WTC11 (cell line): ENCODE measurements at regions not wholly inside any gene's neighbourhood (a gene's known extent, or its start where the extent isn't known, plus 50 kb on each side); places are given as distances from the start of the nearest gene placed in this dataset.
"Not testable (repeated sequence)": the region's sequence is repeated elsewhere in the genome, so short reads cannot be mapped to it uniquely, and the experiment has no call there.

Source experiments
- ATAC-seq: fragments of 200-7000 bp; cut with Tn5 transposase; 2 replicates; pipeline ENCODE4 v1.10.0; 2021; ENCODE audit warnings: mild to moderate bottlenecking, moderate library complexity
- CTCF ChIA-PET: fragments of 300-600 bp; sonication (Branson Sonifier 250); formaldehyde crosslinking; loops from one replicate; lab custom pipeline; 2021; ENCODE audit warnings: antibody characterized with exemption; lab: Charles Lee
- POLR2A ChIA-PET: fragments of 350-600 bp; sonication (Branson Sonifier 250); formaldehyde crosslinking; loops from one replicate; lab custom pipeline; 2021; ENCODE audit warnings: antibody characterized with exemption; lab: Charles Lee
- DNase-seq: peaks from one replicate; pipeline ENCODE4 v3.0.0; 2021; ENCODE audit warnings: low spot score
- H3K27ac Mint-ChIP-seq: 2 replicates; pipeline ENCODE4 v1.8.0; 2021; ENCODE audit warnings: mixed read lengths
- H3K27me3 Mint-ChIP-seq: 2 replicates; pipeline ENCODE4 v1.8.0; 2021; ENCODE audit warnings: low read depth, mild to moderate bottlenecking, moderate library complexity, mixed read lengths
- H3K36me3 Mint-ChIP-seq: 2 replicates; pipeline ENCODE4 v1.8.0; 2021; ENCODE audit warnings: mixed read lengths
- H3K4me1 Mint-ChIP-seq: 2 replicates; pipeline ENCODE4 v1.8.0; 2022; ENCODE audit warnings: mixed read lengths
- H3K4me3 Mint-ChIP-seq: 2 replicates; pipeline ENCODE4 v1.8.0; 2021; ENCODE audit warnings: mild to moderate bottlenecking, moderate library complexity, mixed read lengths
- H3K9me3 Mint-ChIP-seq: 2 replicates; pipeline ENCODE4 v1.8.0; 2021; ENCODE audit warnings: mixed read lengths
- ATF1 ChIP-seq: sonication (generic); formaldehyde crosslinking; IDR thresholded peaks from 2 replicates; pipeline ENCODE4 v1.8.1; 2023; ENCODE audit warnings: mild to moderate bottlenecking, moderate library complexity, missing genetic modification reagents
- ATF6 ChIP-seq: sonication (generic); formaldehyde crosslinking; IDR thresholded peaks from 2 replicates; pipeline ENCODE4 v1.8.1; 2023; ENCODE audit warnings: mild to moderate bottlenecking, missing genetic modification reagents
- CREB1 ChIP-seq: sonication (generic); formaldehyde crosslinking; IDR thresholded peaks from 2 replicates; pipeline ENCODE4 v1.8.0; 2023; ENCODE audit warnings: mild to moderate bottlenecking, missing genetic modification reagents
- EMX1 ChIP-seq: fragments of 250-450 bp; sonication (Bioruptor Pico); IDR thresholded peaks from 2 replicates; pipeline ENCODE4 v1.8.0; 2021; ENCODE audit warnings: mild to moderate bottlenecking
- FOXK1 ChIP-seq: sonication (generic); formaldehyde crosslinking; IDR thresholded peaks from 2 replicates; pipeline ENCODE4 v1.8.0; 2022; ENCODE audit warnings: mild to moderate bottlenecking, moderate library complexity, missing genetic modification reagents
- GABPB1 ChIP-seq: sonication (generic); formaldehyde crosslinking; IDR thresholded peaks from 2 replicates; pipeline ENCODE4 v1.8.1; 2023; ENCODE audit warnings: mild to moderate bottlenecking, missing genetic modification reagents
- GRHL2 ChIP-seq: fragments of 250-450 bp; sonication (Bioruptor Pico); IDR thresholded peaks from 2 replicates; pipeline ENCODE4 v1.8.0; 2022; ENCODE audit warnings: mild to moderate bottlenecking, moderate library complexity; ENCODE audit not compliant: insufficient replicate concordance, severe bottlenecking
- GTF2I ChIP-seq: fragments of 250-450 bp; sonication (Bioruptor Pico); conservative IDR thresholded peaks from 2 replicates; pipeline ENCODE4 v1.4.0; 2021; ENCODE audit warnings: mild to moderate bottlenecking
- HMGA2 ChIP-seq: fragments of 250-450 bp; sonication (Bioruptor Pico); IDR thresholded peaks from 2 replicates; pipeline ENCODE4 v1.4.0; 2021; ENCODE audit warnings: mild to moderate bottlenecking, moderate library complexity
- HMGXB4 ChIP-seq: sonication (generic); formaldehyde crosslinking; IDR thresholded peaks from 2 replicates; pipeline ENCODE4 v1.8.1; 2023; ENCODE audit warnings: mild to moderate bottlenecking, moderate library complexity, missing genetic modification reagents
- JAZF1 ChIP-seq: fragments of 250-450 bp; sonication (Bioruptor Pico); IDR thresholded peaks from 2 replicates; pipeline ENCODE4 v1.9.0; 2021; ENCODE audit warnings: moderate library complexity, mild to moderate bottlenecking, inconsistent platforms
- NR2C2 ChIP-seq: sonication (generic); formaldehyde crosslinking; IDR thresholded peaks from 2 replicates; pipeline ENCODE4 v1.8.0; 2022; ENCODE audit warnings: mild to moderate bottlenecking, missing genetic modification reagents
- NR3C1 ChIP-seq: sonication (generic); formaldehyde crosslinking; conservative IDR thresholded peaks from 2 replicates; pipeline ENCODE4 v1.8.1; 2023; ENCODE audit warnings: low read depth, mild to moderate bottlenecking, missing genetic modification reagents
- PRDM15 ChIP-seq: sonication (generic); formaldehyde crosslinking; IDR thresholded peaks from 2 replicates; pipeline ENCODE4 v1.8.0; 2022; ENCODE audit warnings: missing genetic modification reagents
- SP1 ChIP-seq: sonication (generic); formaldehyde crosslinking; conservative IDR thresholded peaks from 2 replicates; pipeline ENCODE4 v1.8.1; 2022; ENCODE audit warnings: missing genetic modification reagents
- TCF7 ChIP-seq: sonication (generic); formaldehyde crosslinking; IDR thresholded peaks from 2 replicates; pipeline ENCODE4 v1.8.0; 2022; ENCODE audit warnings: mild to moderate bottlenecking, low read depth, missing genetic modification reagents, moderate library complexity
- USF1 ChIP-seq: sonication (generic); formaldehyde crosslinking; IDR thresholded peaks from 2 replicates; pipeline ENCODE4 v1.8.0; 2022; ENCODE audit warnings: mild to moderate bottlenecking, missing genetic modification reagents
- ZBTB43 ChIP-seq: sonication (generic); formaldehyde crosslinking; IDR thresholded peaks from 2 replicates; pipeline ENCODE4 v1.8.1; 2023; ENCODE audit warnings: mild to moderate bottlenecking, missing genetic modification reagents
- ZMAT4 ChIP-seq: fragments of 250-450 bp; sonication (Bioruptor Pico); IDR thresholded peaks from 2 replicates; pipeline ENCODE4 v1.9.0; 2021; ENCODE audit warnings: mild to moderate bottlenecking
- ZNF263 ChIP-seq: sonication (generic); formaldehyde crosslinking; IDR thresholded peaks from 2 replicates; pipeline ENCODE4 v1.8.1; 2022; ENCODE audit warnings: low read depth, mild to moderate bottlenecking, moderate library complexity, missing genetic modification reagents
- ZNF416 ChIP-seq: fragments of 250-450 bp; sonication (Bioruptor Pico); IDR thresholded peaks from 2 replicates; pipeline ENCODE4 v1.9.0; 2021; ENCODE audit warnings: mild to moderate bottlenecking, inconsistent platforms

GRCh38 chr7:20494566-20494965 is 120.9 kb upstream of the ABCB5 start:
- no peak for ATAC-seq
- POLR2A ChIA-PET = no interaction called here
- H3K36me3 Mint-ChIP-seq = peaks cover 10% of the 10 kb centered on the region; the same call in 1 of the 2 replicates

GRCh38 chr7:20501473-20501872 is 114.0 kb upstream of the ABCB5 start:
- ATAC-seq, CTCF ChIA-PET: not testable (repeated sequence)
- TF ChIP-seq GTF2I (CRISPR knock-in tag) = 0 out of 2 replicates have a peak, but pooled peaks have one; percentile 34
- TF ChIP-seq, all 79 proteins: peak for 1; not testable (repeated sequence) for 78
- H3K27ac Mint-ChIP-seq, DNase-seq, H3K4me1 Mint-ChIP-seq, POLR2A ChIA-PET, H3K4me3 Mint-ChIP-seq: not testable (repeated sequence)
- Mint-ChIP-seq H3K36me3 (peaks cover 14% of the 10 kb centered on the region), H3K9me3 (peaks cover 54% of the 10 kb centered on the region), H3K27me3 (peaks cover 10% of the 10 kb centered on the region)

More at GRCh38 chr7:20494566-20494965, 120.9 kb upstream of the ABCB5 start:
- H3K27me3 Mint-ChIP-seq = peaks cover 10% of the 10 kb centered on the region
- H3K4me1 Mint-ChIP-seq = no peaks in the 10 kb centered on the region
- TF ChIP-seq TCF7 (CRISPR knock-in tag) (no peak), ZNF416 (CRISPR knock-in tag) (no peak), FOXK1 (CRISPR knock-in tag) (no peak), ATF1 (CRISPR knock-in tag) (no peak), HMGA2 (CRISPR knock-in tag) (no peak), ZBTB43 (CRISPR knock-in tag) (no peak), GTF2I (CRISPR knock-in tag) (no peak), JAZF1 (CRISPR knock-in tag) (no peak), ZNF263 (CRISPR knock-in tag) (no peak), PRDM15 (CRISPR knock-in tag) (no peak), ZMAT4 (CRISPR knock-in tag) (no peak), NR3C1 (no peak), GRHL2 (CRISPR knock-in tag) (no peak)
- TF ChIP-seq, all 79 proteins: peak for 0
- no peak overlapping the region for H3K4me3 Mint-ChIP-seq
- no peak overlapping the region for H3K27ac Mint-ChIP-seq
- CTCF ChIA-PET = no interaction called here
- H3K9me3 Mint-ChIP-seq = peaks cover 47% of the 10 kb centered on the region
- DNase-seq = no peak

- peaks cover 8% of the 10 kb centered on the region for H3K36me3 Mint-ChIP-seq
- H3K27me3 Mint-ChIP-seq = peaks cover 2% of the 10 kb centered on the region; the same call in 1 of the 2 replicates
- no peak for ATAC-seq
- no peak for DNase-seq
- ChIA-PET CTCF (interaction anchor here (0.7 to 1.0 kb wide), 3 partner anchors 95 to 278 kb away, joined by 3 to 4 read pairs (median 3); no protein-coding TSS in a partner anchor), POLR2A (interaction anchor here (0.7 kb wide), 1 partner anchor 955 kb away, joined by 5 read pairs; no protein-coding TSS in a partner anchor)
- H3K4me3 Mint-ChIP-seq = no peak overlapping the region
- no peak overlapping the region for H3K27ac Mint-ChIP-seq
- H3K9me3 Mint-ChIP-seq = peaks cover 34% of the 10 kb centered on the region
- H3K4me1 Mint-ChIP-seq = peaks cover 4% of the 10 kb centered on the region; the same call in 1 of the 2 replicates
- TF ChIP-seq USF1 (CRISPR knock-in tag) (no peak), NR2C2 (no peak), CREB1 (CRISPR knock-in tag) (no peak), ATF6 (CRISPR knock-in tag) (no peak), FOXK1 (CRISPR knock-in tag) (no peak), GRHL2 (CRISPR knock-in tag) (no peak), GABPB1 (CRISPR knock-in tag) (no peak), HMGXB4 (CRISPR knock-in tag) (no peak), EMX1 (CRISPR knock-in tag) (no peak), SP1 (CRISPR knock-in tag) (no peak)
These were observed 112.1 kb upstream of the ABCB5 start for GRCh38 chr7:20503278-20503950.
